ENCODE measurements at regions not wholly inside any gene's neighbourhood (a gene's known extent, or its start where the extent isn't known, plus 50 kb on each side); places are given as distances from the start of the nearest gene placed in this dataset.
"Not testable (repeated sequence)": the region's sequence is repeated elsewhere in the genome, so short reads cannot be mapped to it uniquely, and the experiment has no call there.

DNA sequence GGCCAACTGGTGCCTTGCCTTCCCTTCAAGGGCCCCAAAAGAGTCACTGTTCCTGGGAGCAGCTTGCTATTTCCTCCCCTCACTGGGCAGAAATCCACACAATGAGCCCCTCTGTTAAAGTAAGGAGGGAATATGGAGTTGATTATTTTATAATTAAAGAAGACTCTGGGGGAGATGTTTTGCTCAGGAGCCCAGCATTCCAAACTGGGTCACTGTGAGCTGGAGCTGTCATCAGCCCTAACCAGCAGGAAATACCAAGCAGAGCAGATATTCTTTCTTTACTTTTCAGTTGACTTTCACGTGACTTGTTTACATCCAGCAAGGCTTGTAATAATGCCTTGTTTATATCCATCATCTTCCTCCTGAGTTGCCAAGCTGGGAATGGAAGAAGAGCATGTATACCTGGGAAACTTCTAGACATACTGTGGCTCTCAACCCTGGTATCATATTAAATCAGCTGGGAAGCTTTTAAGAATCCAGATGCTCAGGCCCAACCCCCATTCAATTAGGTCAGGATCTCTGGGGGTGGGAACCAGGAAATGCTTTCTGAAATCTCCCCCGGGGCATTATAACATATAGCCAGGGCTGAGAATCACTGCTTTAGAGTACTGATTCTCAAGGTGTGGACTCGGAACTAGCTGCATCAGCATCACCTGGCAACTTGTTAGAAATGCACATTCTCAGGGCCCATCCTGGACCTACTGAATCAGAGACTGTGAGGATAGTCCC lies 175.6 kb upstream of the MYLIP start:
- DNase-seq: no peak

DNA sequence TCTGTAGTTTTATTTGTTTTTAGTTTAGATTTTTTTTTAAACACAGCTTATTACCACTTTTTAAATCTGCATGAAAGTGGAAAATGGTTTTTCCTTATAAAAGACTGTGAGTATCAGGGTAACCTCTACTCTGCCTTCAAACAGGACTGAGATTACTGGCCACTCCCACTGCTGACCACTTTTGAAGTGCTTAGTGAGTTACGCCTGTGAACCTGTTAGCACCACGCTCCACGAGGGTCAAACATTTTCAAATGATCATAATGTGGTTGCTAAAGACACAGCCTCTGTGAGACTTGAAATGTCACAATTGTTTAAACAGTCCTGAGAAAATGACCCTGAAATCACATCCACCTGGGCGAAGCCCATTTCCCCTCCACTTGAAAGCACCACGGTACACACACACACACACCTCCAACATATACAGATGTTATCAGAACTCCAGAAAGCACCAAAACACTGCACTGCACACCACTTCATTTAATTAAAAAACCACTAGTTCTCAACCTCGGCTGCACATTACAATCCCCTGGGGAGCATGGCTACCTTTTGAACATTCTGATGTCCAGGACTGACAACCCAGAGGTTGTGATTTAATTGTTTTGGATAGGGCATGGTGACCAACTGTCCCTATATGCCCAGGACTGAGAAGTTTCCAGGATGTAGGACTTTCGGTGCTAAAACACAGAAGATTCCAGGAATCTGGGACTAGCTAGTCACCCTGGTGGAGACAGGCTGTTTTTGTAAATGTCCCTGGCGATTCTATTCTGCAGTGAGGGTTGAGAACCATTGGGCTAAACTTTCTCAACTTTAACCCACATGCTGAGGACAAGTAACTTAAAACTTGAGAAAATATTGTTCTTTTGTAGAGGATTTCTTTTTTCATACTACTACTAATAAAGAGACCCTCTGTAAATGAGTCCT lies 176.4 kb upstream of the MYLIP start:
- DNase-seq: no peak

GRCh38 chr6:15950962-15951569 lies 177.8 kb upstream of the MYLIP start:
- DNase-seq: no peak

DNA sequence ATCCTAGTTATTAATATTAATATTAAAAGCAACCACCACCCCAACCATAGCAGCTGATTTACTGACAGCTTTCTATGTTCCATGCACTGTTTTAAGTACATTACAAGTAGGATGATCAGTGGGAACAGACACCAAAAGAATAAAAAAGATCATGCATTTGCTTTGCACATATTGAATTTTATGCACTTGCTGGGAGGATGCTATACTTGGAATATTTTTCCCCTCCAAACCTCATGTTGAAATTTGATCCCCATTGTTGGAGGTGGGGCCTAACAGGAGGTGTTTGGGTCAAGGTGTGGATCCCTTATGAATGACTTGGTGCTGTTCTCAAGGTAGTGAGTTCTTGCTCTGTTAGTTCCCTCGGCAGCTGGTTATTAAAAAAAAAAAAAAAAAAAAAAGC lies 178.9 kb upstream of the MYLIP start:
- DNase-seq: no peak

- no peak for DNase-seq
Measured at GRCh38 chr6:15948930-15949900, 179.7 kb upstream of the MYLIP start.

GRCh38 chr6:15947923-15948322 lies 181.0 kb upstream of the MYLIP start:
- DNase-seq: no peak

- no peak for DNase-seq
Measured at GRCh38 chr6:15947436-15947835, 181.4 kb upstream of the MYLIP start.

GRCh38 chr6:15946701-15947385 lies 182.0 kb upstream of the MYLIP start:
- DNase-seq: no peak

DNA sequence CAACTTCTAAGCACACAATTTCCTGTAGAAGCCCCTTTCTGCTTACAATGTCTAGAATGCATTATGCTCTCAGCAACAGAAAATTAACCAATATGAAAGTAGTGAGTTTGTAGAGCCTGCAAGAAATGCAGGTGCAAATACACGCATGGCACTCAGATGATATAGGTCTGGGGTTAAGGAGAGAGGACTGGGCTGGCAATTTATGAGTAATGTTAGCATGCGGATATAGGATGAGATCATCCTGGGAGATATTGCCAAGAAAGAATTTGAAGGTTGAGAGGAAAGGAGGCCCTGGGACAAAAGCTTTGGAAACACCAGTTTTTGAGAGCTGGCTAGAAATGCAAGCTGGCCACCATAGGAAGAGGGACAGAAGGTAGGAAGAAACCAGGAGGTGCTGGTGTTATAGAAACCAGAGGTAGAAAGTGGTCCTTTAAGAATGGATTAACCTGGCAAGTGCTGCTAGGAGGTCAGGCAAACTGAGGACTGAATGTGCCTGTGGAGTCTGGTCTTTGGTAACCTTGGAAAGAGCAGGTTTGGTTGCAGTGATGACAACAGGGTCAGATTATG lies 183.2 kb upstream of the MYLIP start:
- DNase-seq: no peak

DNA sequence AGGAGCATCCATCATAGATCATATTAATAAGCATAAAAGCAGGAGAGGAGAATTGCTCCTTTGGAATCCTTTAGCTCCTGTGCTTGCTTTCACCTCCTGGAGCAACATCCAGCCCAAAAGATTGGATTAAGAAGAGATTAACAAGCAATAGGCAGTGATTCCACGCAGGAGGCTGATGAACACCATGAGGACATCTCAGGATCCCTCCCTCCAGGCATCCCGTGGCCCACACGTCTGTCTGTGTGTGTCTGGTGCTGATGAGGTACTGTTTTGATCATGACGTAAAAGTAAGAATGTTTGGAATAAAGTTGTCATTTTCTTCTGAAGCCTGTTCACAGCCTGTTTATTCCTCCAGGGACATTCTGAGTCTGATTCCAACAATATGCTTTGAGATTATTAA lies 185.5 kb upstream of the MYLIP start:
- DNase-seq: no peak

GRCh38 chr6:15941168-15941567 lies 187.7 kb upstream of the MYLIP start:
- DNase-seq: no peak

GRCh38 chr6:15938107-15938506 lies 190.8 kb upstream of the MYLIP start:
- no peak for DNase-seq

DNA sequence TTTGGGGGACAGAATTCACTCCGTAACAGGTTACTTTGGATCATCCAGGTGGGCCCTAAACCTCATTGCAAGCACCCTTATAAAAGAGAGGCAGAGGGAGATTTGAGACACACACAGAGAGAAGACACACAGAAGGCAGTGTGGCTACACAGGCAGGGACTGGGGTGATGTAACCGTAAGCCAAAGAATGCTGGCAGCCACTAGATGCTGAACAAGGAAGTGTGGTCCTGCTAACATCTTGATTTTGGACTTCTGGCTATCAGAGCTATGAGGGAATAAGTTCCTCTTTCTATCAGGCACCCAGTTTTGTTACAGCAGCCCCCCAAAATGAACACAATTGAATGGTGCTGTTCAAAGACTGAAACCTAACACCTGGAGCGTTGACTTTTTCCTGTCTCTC lies 191.3 kb upstream of the MYLIP start:
- no peak for DNase-seq

DNA sequence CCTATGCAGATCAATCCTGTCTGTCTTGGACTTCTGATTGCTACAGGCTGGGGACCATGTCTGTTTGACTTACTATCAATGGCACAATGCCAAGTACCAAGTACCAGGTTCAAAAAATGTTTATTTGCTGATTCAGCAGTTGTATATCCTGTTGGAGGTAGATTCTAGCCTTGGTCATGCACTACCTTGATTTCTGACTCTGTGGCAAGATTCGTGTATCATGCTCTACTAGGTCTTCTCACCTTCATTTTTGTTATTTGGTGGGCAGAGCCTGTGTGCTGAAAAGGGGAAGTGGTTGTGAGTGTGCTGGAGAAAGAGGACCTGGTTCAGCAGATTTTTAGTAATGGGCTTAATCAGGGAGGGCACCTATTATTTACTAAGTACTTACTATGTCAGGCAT lies 192.4 kb upstream of the MYLIP start:
- no peak for DNase-seq

GRCh38 chr6:15935661-15936060 lies 193.2 kb upstream of the MYLIP start:
- DNase-seq: no peak

- not testable (repeated sequence) for DNase-seq
Measured at GRCh38 chr6:15931697-15932096, 197.2 kb upstream of the MYLIP start.

DNA sequence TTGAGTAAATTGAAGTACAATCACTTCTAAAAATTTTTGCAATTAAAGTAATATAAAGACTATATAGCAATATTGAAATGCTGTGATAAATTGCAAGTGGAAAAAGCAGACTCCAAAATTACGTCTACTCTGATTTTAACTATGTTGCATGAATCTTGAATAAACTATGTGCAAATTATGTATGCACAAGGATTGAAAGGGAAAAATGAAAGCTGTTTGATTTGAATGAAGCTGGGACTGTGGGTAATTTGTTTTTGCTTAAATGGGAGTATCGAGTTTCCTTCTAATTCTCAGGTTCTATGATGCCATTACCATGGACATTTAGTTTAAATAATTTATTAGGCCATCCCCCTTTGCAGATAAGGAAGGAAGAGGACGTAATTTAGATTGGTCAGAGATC lies 198.7 kb upstream of the MYLIP start:
- DNase-seq: no peak

GRCh38 chr6:15929685-15930084 lies 199.2 kb upstream of the MYLIP start:
- DNase-seq: no peak

- no peak for DNase-seq
Measured at GRCh38 chr6:15927531-15928225, 201.2 kb upstream of the MYLIP start.

DNA sequence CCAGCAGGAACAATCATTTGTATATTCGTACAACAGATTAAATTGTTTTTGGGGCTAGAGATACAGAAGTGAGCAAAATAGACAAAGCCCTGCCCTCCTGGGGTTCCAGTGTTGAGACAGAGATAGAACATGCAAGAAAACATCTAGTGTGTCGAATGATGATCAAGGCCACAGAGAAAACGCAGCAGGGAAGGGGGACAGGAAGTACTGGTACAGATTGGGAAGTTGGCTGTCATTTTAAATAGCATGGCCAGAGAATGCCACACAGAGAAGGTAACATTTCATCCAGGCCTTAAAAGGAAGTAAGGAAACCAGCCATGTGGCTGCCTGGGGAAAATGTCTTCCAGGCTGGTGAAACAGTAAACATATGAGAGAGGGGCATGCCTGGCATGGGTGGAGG lies 202.6 kb upstream of the MYLIP start:
- DNase-seq: no peak

DNA sequence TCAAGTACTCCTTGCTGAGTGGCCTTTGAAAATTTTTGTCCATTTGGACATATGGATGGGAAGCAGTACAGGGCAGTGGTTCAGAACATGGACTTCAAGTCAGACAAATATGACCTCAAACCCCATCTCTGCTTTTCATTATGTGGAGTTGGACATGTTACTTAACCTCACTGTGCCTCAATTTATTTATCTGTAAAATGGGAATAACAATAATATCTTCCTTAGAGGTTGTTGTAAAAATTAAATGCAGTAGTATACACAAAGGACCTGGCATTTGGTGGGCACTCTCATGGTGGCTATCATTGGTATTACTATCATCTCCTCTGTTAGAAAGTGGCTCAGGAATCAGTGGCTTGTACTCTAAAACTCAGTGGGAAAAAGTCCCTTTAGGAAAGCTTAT lies 204.0 kb upstream of the MYLIP start:
- DNase-seq: no peak

All from activated naive CD4-positive, alpha-beta T cell treated with Interleukin-2 at 50 U/mL for 16 hours (primary cell).